NCI-H345 (cell line): ENCODE measurements at regions not wholly inside any gene's neighbourhood (a gene's known extent, or its start where the extent isn't known, plus 50 kb on each side); places are given as distances from the start of the nearest gene placed in this dataset.
"Not testable (repeated sequence)": the region's sequence is repeated elsewhere in the genome, so short reads cannot be mapped to it uniquely, and the experiment has no call there.

Experiments
- DNase-seq: peaks from one replicate; lab custom pipeline; 2025; lab: John Stamatoyannopoulos, UW

DNA sequence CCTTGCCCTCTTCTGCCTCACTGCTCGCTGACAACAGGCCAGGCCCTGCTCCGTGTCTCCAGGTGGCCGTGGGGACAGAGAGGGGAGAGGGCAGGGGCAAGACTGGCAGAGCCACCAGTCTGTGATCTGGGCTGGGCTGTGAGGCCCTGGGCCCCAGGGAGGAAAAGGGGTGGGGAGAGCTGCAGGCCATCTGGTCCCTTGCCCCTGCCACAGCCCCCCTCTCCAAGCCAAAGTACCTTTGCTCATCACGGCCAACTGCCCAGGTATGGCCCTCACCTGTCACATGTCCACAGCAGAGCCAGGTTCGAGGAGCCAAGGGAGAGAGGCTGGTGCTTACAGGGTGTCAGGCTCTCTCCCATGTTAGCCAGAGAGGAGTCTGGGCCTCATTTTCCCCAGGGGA, 91.4 kb upstream of the LHX1 start:
- no peak for DNase-seq

DNA sequence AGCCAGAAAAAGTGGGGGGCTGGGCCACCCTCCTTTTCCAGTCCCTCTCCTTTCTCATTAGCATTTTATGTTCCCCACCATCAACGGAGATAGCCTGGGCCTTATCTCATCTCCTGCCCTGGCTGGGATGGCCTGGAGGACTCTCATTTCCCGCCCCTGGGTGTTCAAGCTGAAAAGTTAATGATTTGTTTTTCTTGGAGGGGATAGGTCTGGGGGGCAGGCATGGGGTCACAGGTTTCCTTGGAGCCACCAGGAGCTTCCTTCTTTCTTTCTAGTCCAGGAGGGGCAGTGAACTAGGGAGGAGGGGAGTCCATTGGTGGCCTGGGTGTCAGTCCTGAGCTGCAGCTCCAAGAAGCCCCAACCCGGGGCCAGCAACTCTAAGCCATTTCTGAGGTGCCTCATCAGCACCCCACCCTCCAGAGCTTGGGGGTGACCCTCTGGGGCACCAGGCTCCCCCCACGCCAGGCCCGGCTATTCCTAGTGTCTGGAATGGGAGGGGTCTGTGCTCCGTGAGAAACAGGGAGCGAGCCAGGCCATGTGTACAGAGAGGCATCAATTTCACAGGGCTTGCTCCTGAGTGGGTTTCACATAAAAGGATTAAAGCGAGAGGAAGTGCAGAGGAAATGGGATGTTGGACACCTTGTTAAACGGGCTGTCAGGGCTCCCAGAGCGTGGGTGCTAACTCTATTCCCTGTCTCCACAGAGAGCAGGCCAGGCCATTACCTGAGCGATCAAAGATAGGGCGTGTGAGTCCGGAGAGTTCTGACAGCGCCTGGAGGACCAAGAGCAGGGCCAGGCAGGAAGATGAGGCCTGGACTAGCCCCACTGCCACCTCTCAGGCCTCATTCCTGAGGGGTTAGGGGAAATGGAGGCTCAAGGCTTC, 90.6 kb upstream of the LHX1 start:
- no peak for DNase-seq

DNA sequence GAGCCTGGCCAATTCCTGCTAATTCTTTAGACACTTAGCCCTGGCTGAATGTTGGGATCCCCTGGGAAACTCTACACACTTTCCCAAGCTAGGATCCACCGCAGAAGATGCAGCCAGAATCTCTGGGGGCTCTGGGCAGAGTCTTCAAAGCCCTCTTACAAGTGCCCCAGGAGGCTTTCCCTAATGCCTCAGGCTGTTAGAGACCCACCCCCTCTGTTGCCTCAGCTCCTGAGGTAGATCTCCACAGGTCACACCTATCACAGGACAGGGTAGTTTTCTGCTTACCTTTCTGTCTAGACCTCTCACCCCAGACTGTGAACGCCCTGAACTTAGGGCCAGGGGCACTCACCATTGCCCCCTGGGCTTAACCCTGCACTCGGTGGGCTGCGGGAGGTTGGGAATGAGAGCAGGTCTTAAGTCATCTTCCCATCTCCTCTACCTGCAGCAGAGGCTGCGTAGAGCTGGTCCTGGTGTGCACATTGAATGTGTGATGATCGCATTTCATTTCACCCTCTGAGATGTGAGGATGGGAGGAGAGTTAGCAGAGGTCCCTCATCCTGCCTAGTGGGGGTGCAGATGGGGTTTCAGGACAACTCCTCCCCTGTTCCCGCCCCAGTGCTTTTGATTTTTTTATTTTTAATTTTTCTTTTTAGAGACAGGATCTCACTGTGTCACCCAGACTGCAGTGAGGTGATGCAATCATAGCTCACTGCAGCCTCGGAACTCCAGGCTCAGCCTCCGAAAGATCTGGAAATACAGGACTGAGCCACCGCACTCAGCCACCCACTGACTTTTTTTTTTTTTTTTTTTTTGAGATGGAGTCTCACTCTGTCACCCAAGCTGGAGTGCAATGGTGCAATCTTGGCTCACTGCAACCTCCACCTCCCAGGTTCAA, 89.0 kb upstream of the LHX1 start:
- no peak for DNase-seq

DNA sequence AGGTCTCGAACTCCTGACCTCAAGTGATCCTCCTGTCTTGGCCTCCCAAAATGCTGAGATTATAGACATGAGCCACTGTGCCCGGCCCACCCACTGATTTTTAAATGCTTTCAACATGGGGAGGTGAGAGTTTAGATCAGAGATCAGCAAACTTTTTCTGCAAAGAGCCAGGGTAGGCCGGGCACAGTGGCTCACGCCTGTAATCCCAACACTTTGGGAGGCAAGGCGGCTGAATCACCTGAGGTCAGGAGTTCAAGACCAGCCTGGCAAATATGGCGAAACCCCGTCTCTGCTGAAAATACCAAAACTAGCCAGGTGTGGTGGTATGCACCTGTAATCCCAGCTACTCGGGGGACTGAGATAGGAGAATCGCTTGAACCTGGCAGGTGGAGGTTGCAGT, 88.3 kb upstream of the LHX1 start:
- DNase-seq: not testable (repeated sequence)

DNA sequence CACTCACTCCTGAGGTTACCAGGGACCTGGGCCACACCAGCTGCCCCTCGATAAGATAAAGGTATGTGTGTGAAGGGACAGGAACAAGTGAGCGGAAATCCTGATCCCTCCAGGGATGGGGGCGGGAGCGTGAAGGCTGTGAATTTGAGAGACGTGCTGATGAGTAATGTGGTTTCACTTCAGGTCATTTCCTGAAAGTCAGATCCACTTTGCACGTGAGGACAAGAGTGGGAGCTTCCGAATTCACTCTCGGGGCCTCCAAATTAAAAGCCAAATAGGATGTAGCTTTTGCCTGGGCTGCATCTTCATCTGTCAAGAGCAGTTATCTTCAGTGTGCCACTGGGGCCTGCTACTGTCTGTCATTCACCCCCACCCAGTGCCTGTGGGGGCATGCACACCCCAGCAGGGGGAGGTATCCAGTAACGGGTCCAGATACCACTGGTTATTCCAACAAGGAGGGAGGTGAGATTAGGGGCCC, 87.4 kb upstream of the LHX1 start:
- no peak for DNase-seq

DNA sequence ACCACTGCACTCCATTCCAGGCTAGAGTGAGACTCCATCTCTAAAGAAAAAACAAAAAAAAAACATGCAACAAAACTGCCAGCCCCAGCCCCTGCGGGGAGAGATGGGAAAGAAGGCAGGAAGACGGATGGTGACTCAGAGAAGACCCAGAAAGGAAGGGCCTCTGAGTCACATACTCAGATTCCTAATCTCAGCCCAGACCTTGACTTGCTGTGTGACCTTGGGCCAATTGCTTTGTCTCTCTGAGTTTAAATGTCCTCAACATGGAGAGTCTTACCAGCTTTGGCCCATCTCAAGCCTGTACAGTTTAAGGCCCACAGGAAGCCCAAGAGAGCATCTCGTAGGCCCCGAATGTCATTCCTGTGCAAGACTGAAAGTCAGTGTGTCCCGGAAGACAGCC, 86.5 kb upstream of the LHX1 start:
- no peak for DNase-seq

DNA sequence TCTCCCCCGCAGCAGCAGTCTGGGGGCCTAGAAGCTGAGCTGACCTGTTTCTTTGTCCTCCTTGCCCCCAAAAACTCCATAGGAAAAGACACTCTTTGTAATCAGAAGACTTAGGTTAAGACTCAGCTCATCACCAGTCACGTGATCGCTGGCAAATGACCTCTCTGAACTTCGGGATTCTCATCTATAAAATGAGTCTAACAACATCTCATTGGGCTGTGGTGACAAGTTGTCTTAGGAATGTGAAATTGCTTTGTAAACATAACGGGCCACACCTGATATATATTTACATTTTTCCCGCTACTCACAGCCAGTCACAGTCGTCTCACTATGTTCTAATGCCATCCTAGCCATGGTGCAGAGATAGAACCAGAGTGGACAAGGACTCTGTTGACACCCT, 86.0 kb upstream of the LHX1 start:
- no peak for DNase-seq

DNA sequence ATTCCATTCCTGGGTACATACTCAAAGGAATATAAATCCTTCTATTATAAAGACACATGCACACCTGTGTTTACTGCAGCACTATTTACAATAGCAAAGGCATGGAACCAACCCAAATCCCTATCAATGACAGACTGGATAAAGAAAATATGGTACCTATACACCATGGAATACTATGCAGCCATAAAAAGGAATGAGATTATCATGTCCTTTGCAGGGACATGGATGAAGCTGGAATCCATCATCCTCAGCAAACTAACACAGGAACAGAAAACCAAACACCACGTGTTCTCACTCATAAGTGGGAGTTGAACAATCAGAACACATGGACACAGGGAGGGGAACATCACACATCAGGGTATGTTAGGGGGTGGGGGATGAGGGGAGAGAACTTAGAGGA, 84.8 kb upstream of the LHX1 start:
- not testable (repeated sequence) for DNase-seq

DNA sequence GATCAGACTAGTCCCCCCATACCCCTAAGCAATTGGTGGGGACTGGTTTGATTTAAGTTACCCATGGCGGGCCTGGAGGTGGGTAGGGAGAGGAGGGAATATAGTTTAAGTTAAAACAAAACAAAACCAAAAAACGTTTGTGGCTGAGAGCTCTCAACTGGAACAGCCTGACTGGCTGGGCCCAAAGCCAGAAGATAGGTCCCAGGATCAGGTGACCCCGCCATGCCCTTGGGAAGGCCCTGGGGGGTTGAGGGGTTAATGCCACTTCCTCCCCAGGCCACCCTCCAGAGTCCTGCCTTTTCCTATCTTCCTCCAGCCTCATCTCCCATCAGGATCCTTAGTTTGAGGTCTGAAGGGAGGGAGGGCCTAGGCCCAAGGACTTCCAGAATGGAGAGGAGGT, 82.3 kb upstream of the LHX1 start:
- no peak for DNase-seq

DNA sequence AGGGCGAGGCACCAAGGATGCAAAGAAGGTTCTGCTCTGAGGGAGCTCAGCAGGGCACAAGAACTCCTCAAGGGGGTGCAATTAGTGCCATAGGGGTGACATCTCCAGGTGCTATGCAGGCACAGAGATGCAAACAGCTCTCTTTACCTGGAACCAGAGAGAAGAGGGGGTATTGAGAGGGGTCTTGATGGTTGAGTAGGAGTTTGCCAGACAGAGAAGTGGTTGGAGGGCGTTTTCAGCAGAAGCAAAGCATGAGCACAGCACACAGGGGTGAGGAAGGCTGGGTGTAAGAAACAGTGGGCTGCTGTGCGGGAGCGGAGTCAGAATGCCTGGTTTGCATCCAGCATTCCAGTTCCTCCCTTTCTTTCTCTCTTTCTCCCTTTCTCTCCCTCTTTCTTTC, 81.8 kb upstream of the LHX1 start:
- no peak for DNase-seq

DNA sequence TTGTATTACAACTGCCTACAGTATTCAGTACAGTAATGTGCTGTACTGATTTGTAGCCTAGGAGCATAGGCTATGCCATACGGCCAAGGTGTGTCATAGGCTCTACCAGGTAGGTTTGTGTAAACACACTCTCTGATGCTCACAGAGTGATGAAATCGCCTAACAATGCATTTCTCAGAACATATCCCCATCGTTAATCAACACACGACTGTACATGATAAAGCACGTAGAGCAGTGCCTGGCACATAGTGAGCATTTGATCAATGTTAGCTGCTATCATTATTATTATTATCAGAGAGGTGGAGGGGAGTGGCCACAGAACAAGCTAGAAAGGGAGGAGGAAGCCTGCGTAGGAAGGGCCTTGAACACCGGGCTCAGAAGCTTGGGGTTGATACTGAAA, 81.1 kb upstream of the LHX1 start:
- no peak for DNase-seq

DNA sequence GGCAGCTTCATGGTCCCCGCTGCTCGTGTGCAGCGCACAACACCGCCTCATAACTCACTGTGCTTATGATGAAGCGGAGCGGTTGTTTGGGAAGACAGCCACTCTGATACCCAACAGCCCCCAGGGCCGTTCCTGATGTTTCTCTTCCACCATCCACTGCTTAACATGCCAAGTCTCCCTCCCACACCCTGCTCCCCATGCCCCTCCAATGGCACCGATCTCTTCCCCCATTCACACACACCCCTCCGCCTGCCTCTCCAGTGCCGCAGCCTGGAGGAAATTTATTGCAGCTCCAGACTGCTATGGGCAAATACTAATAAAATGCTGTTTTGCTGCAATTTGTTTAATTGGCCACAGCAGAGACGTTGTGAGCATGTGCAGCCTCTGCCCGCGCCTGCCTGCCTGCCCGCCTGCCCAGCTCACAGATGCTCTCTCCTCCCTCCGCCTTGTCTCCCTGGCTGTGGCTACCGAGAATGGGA, 80.3 kb upstream of the LHX1 start:
- DNase-seq: no peak

DNA sequence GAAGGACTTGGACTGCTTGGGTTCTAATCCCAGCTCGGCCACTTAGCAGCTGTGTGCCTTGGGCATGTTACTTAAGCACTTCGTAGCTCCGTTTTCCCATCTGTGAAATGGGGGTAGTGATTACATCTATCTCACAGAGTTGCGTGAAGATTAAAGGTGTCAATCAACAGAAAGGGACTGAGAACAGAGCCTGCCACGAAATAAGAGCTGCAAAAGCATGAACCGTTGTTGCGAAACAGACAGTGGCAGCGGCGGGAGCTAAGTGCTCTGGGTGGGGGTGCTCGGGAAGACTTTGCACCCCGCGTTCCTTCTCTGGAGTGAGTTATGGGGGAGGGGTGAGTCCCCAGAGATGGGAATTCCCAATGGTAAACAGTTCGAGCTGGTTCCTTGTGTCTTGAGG, 79.6 kb upstream of the LHX1 start:
- no peak for DNase-seq

DNA sequence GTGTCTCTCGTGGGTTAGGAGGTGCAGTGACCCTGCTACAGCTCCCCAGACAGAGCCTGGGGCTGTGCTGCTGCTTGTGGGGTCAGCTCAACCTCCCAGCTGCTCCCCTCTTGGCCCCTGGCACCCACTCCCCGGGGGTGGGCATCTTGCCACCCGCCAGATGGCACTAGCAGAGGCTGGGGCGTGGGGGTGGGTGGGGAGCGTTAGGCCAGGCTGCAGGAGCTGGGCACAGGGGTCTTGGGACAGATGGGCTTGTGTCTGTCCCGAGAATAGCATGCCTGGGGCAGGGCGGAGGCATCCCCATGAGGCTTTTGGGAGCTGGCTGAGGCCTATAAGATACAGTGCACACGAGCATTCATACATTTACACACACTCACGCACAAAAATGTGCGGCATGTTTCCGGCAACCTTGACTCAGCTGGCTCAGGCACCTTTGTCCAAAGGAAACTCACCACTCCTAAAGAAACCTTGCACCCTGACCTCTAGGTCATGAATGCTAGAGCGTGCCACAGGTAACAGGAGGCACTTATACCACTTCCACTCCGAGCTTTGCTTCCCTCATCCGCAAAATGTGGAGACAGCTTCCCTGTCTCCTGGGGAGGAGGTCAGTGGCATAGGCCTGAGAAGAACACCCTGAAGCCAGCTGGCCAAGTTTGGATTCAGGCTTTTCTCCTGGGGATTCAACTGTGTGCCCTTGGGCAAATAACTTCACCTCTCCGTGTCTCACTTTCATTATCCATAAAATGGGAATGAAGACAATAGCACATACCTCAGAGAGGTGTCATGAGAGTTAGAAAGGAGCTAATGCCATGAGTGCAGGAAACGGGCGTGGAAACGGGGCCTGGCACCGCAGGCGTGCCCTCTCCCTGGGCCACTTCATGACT, 78.9 kb upstream of the LHX1 start:
- DNase-seq: no peak

DNA sequence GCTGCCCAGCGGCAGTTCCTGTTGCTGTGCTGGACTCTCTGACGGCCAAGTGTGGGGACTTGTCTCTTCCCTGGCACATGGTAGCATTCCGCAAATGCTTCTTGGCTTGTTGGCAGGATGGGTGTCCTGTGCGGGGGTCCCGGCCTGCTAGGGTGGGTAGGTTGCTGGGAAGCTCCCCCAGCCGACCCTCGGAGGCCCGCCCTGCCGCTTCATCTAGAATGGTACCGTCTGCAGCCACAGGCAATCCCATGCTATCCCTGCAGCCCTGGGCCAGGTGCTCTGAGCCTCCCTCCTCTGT, 78.3 kb upstream of the LHX1 start:
- DNase-seq: no peak

DNA sequence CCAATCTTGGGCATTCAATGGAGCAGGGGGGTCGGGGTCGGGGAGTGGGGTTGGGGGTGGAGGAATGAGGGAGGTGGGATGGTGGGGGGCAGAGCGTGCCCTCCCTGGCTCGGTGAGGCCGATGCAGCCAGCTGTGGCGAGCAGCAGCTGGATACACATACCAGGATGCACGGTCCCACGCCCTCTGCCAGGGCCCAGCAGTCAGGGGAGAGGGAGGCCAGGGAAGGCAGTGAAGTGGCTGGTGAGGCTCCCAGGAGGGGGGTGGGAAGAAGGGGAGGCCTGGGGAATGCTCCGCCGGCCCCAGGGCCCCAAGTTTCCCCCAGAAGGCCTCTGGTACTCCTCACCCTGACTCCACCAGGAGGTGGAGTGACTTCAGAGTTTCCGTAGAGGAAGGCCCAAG, 77.6 kb upstream of the LHX1 start:
- no peak for DNase-seq

DNA sequence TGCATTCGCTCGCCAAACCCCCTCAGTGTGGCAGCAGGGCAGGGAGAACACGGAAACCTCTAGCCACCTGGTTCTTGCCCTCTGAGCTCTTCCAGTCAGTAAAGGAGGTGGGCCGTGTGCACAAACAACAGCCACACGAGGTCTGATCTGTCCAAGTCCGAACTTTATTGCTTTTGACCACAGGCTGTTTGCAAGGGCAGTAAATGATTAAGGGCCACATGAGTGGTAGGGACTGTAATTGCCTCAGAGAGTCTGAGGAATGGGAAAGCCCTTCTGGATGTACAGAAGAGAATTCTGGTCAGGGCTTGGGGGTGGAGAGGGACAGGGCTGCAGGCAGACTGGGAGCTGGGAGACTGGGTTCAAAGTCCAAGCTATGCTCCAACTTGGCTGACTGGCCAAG, 75.7 kb upstream of the LHX1 start:
- DNase-seq: no peak

DNA sequence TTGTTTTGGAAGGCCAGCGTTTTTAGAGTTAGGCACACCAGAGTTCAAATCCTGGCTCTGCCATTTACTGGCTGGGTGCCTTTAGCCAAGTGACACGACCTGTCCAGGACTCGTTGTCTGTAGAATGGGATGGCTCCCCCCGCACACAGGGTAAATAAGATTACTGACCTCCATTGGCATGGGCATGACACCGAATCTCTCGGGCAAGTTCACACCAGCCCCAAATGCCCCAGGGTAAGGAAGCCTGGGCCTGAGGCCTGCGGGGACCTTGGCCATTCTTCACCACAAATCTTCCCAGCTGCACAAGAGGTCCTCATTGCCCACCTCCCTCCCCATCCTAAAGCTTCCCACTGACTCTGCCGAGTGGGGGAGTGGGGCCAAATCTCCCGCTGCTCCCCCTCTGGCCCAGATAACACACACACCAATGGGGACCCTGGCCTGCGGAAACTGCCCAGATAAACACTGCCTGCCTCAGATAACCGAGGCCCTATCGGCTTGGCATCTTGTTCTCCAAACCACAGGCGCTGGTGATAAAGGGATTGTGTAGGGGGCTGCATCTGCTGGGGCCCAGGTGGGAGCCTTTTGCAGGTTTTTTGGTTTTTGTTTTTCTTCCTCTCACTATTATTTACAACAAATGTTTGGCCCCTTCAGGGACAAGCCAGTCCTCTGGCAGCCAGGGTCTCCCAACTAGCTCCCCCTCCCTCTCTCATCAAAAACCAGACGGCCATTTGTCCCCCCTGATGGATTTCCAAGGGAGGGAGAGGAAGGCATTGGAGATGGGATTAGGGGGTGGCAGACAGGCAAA, 75.0 kb upstream of the LHX1 start:
- no peak for DNase-seq

DNA sequence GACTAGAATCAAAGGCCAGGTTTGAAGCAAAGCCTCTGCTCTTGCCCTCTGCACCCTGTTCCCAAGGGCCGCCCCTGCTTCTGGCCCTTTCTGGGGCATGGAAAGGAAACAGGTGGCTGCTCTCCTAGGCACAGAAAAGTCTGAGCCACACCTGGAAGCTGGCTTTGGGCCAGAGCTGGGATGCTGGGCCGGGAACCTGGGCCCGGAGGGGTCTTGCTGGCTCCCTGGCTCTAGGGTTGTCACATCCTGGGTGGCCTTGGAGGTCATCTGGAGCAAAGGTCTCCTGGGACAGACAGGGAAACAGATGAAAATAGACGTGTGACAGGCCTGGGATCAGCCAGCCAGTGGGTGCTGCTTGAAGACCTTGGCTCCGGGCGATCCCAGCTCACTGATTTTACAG, 74.1 kb upstream of the LHX1 start:
- DNase-seq: no peak

DNA sequence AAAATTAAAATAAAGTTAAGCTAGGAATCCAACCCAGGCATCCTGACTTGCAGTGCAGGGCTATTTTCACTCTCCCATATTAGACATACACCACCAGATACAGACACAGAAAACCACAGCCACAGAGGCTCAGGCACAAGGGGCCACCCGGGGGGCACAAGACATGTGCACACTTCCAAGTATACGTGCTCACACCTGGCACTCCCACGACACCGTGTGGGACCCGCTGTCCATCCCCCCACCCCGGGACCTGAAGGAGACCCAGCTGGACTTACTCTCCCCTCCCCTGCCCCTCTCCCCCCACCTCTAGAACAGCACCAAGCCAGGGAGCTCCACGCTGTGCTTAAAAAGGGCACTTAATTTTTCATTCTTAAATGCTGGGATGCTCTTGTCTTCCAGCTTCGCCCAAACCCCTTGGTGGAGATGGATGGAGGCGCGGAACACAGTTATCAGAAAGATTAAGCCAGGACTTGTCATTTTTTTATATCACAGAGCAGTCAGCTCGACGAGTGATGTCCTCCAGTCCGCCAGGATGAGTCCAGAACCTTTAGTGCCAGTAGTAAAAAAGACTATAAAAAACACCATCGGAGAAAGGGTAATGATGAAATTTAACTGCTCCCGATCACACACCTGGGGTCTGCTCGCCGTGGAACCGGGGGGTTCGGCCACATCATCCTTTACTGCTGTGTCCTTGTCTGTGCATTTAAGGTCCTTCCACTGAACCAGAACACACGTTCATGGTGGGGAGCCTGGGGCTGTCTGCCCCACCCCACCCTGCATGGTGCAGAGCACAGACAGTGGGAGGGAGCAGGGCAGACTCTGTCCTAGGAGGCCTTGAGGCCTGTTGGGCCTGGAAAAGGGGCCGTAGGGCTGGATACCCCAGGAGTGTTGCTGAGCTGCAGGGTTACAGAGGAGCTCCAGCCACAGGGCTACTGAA, 73.3 kb upstream of the LHX1 start:
- DNase-seq: no peak
